ENCODE measurements at regions not wholly inside any gene's neighbourhood (a gene's known extent, or its start where the extent isn't known, plus 50 kb on each side); places are given as distances from the start of the nearest gene placed in this dataset.

GRCh38 chr13:66111628-66112027 is 1118.5 kb downstream of the PCDH9 start:
- TF ChIP-seq CTCF (conservative IDR thresholded peaks at IDR 0.05; ENCODE audit: low read length), result no peak
- no peak for TF ChIP-seq EZH2phosphoT487 (IDR thresholded peaks at IDR 0.05; ENCODE audit: borderline replicate concordance)

Measured in Loucy (cell line).